ENCODE measurements at regions not wholly inside any gene's neighbourhood (a gene's known extent, or its start where the extent isn't known, plus 50 kb on each side); places are given as distances from the start of the nearest gene placed in this dataset.
"Not testable (repeated sequence)": the region's sequence is repeated elsewhere in the genome, so short reads cannot be mapped to it uniquely, and the experiment has no call there.

- not testable (repeated sequence) for TF ChIP-seq CTCF (IDR thresholded peaks at IDR 0.05; ENCODE audit: low read depth, low read length); POLR2A (IDR thresholded peaks at IDR 0.05; ENCODE audit: extremely low read depth, insufficient read length); MYC (IDR thresholded peaks at IDR 0.05; ENCODE audit: low read depth, low read length)
Observed at GRCh38 chr22:25301912-25302311, 82.5 kb downstream of the CRYBB2 start.
